Cerebellar cortex (tissue), 1 donor: ENCODE measurements at regions not wholly inside any gene's neighbourhood (a gene's known extent, or its start where the extent isn't known, plus 50 kb on each side); places are given as distances from the start of the nearest gene placed in this dataset.

ENCODE experiments used
- DNase-seq: peaks from one replicate; pipeline ENCODE4 v3.0.0-alpha.2; 2015; ENCODE audit warnings: low spot score

GRCh38 chr3:158970006-158970405 is 168.2 kb downstream of the MFSD1 start:
- no peak for DNase-seq

GRCh38 chr3:158974904-158975303 is 173.1 kb downstream of the MFSD1 start:
- DNase-seq: no peak

- DNase-seq: no peak
These were observed 175.1 kb downstream of the MFSD1 start for GRCh38 chr3:158976966-158977365.

GRCh38 chr3:158977497-158977896 is 175.6 kb downstream of the MFSD1 start:
- DNase-seq: no peak

- DNase-seq: no peak
These were observed 181.6 kb downstream of the MFSD1 start for GRCh38 chr3:158983216-158984099.

GRCh38 chr3:158991146-158991705 is 189.4 kb downstream of the MFSD1 start:
- DNase-seq: no peak

GRCh38 chr3:158992463-158992862 is 190.6 kb downstream of the MFSD1 start:
- no peak for DNase-seq

GRCh38 chr3:158994386-158994785 is 192.5 kb downstream of the MFSD1 start:
- no peak for DNase-seq

GRCh38 chr3:159001711-159002110 is 199.9 kb downstream of the MFSD1 start:
- no peak for DNase-seq

- no peak for DNase-seq
These were observed 203.3 kb downstream of the MFSD1 start for GRCh38 chr3:159005137-159005536.

GRCh38 chr3:159007331-159007730 is 205.5 kb downstream of the MFSD1 start:
- no peak for DNase-seq

GRCh38 chr3:159008401-159008800 is 206.5 kb downstream of the MFSD1 start:
- DNase-seq: no peak

- DNase-seq: no peak
These were observed 216.5 kb downstream of the MFSD1 start for GRCh38 chr3:159018341-159018740.

- DNase-seq: no peak
These were observed 223.9 kb downstream of the MFSD1 start for GRCh38 chr3:159025733-159026132.

- no peak for DNase-seq
These were observed 224.7 kb downstream of the MFSD1 start for GRCh38 chr3:159026510-159026909.

- DNase-seq: no peak
These were observed 226.9 kb downstream of the MFSD1 start for GRCh38 chr3:159028706-159029105.

GRCh38 chr3:159029306-159030026 is 227.6 kb downstream of the MFSD1 start:
- no peak for DNase-seq

- DNase-seq: no peak
These were observed 228.3 kb downstream of the MFSD1 start for GRCh38 chr3:159030138-159030670.

GRCh38 chr3:159030886-159031679 is 229.2 kb downstream of the MFSD1 start:
- DNase-seq: no peak

GRCh38 chr3:159032311-159032710 is 230.5 kb downstream of the MFSD1 start:
- no peak for DNase-seq

GRCh38 chr3:159038405-159038804 is 236.6 kb downstream of the MFSD1 start:
- DNase-seq: no peak

- no peak for DNase-seq
These were observed 237.4 kb downstream of the MFSD1 start for GRCh38 chr3:159039286-159039685.
